GM20000 (cell line): ENCODE measurements at regions not wholly inside any gene's neighbourhood (a gene's known extent, or its start where the extent isn't known, plus 50 kb on each side); places are given as distances from the start of the nearest gene placed in this dataset.

Experiments
- DNase-seq: peaks from one replicate; pipeline ENCODE4 v3.0.0; 2012; ENCODE audit warnings: low spot score
- CTCF ChIP-seq: IDR thresholded peaks from 2 replicates; pipeline ENCODE4 v1.5.1; 2012; ENCODE audit warnings: mild to moderate bottlenecking, control low read depth; ENCODE audit errors: extremely low read depth, missing control alignments

GRCh38 chr2:101563849-101564248 is 88.9 kb upstream of the RFX8 start:
- no peak for DNase-seq
- TF ChIP-seq CTCF: no peak

GRCh38 chr2:101560780-101561315 is 85.9 kb upstream of the RFX8 start:
- no peak for DNase-seq
- no peak for TF ChIP-seq CTCF

- DNase-seq: no peak
- no peak for TF ChIP-seq CTCF
Observed at GRCh38 chr2:101559551-101559950, 84.6 kb upstream of the RFX8 start.

GRCh38 chr2:101558740-101559525 is 84.0 kb upstream of the RFX8 start:
- no peak for DNase-seq

GRCh38 chr2:101556033-101556459 is 81.1 kb upstream of the RFX8 start:
- no peak for DNase-seq
- no peak for TF ChIP-seq CTCF

More at GRCh38 chr2:101558740-101559525, 84.0 kb upstream of the RFX8 start:
- TF ChIP-seq CTCF: no peak

- DNase-seq: no peak
- TF ChIP-seq CTCF: no peak
Observed at GRCh38 chr2:101551336-101551888, 76.5 kb upstream of the RFX8 start.

- DNase-seq: no peak
Observed at GRCh38 chr2:101550555-101550954, 75.6 kb upstream of the RFX8 start.

More at GRCh38 chr2:101550555-101550954, 75.6 kb upstream of the RFX8 start:
- TF ChIP-seq CTCF: no peak
